OCI-LY7 (cell line): ENCODE measurements at regions not wholly inside any gene's neighbourhood (a gene's known extent, or its start where the extent isn't known, plus 50 kb on each side); places are given as distances from the start of the nearest gene placed in this dataset.

Source experiments
- EZH2phosphoT487 ChIP-seq: fragments of 200-600 bp; sonication (generic); IDR thresholded peaks from 2 replicates; pipeline ENCODE4 v1.6.1; 2018; ENCODE audit warnings: low read depth, borderline replicate concordance, mild to moderate bottlenecking, mixed run types, antibody characterized with exemption, low read length, moderate library complexity, mixed read lengths
- TF ChIP-seq, protein P1 (sequence below): fragments of 200-600 bp; sonication (generic); conservative IDR thresholded peaks from 2 replicates; pipeline ENCODE4 v1.5.1; 2014; ENCODE audit warnings: mild to moderate bottlenecking, antibody characterized with exemption, low read length, moderate library complexity, mixed read lengths

DNA sequence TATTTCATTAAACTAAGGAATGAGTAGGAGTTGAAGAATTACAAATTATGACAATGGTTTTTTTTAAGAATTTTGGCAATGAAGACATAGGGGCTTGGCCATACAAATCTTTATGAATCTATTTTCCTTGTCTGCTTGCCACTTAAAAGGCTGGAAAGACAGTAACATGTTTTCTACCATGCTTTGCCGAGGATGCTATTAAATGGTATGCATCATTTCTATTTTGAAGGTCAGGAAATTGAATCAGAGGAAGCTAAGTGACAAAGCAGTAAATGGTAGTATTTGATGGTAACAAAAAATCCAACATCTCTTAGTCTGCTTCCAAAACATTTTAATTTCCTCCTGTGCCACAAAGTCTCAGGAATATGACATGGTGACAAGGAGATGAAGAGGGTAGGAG, 287.2 kb downstream of the RFPL4B start:
- TF ChIP-seq, protein P1, sequence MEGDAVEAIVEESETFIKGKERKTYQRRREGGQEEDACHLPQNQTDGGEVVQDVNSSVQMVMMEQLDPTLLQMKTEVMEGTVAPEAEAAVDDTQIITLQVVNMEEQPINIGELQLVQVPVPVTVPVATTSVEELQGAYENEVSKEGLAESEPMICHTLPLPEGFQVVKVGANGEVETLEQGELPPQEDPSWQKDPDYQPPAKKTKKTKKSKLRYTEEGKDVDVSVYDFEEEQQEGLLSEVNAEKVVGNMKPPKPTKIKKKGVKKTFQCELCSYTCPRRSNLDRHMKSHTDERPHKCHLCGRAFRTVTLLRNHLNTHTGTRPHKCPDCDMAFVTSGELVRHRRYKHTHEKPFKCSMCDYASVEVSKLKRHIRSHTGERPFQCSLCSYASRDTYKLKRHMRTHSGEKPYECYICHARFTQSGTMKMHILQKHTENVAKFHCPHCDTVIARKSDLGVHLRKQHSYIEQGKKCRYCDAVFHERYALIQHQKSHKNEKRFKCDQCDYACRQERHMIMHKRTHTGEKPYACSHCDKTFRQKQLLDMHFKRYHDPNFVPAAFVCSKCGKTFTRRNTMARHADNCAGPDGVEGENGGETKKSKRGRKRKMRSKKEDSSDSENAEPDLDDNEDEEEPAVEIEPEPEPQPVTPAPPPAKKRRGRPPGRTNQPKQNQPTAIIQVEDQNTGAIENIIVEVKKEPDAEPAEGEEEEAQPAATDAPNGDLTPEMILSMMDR: no peak
- no peak for TF ChIP-seq EZH2phosphoT487
